ENCODE measurements at regions not wholly inside any gene's neighbourhood (a gene's known extent, or its start where the extent isn't known, plus 50 kb on each side); places are given as distances from the start of the nearest gene placed in this dataset.

- DNase-seq (ENCODE audit: low read depth, low spot score): no peak
Observed at GRCh38 chr5:54367844-54368243, 57.5 kb upstream of the ARL15 start.

GRCh38 chr5:54366707-54367106 lies 56.3 kb upstream of the ARL15 start:
- no peak for DNase-seq (ENCODE audit: low read depth, low spot score)

- no peak for DNase-seq (ENCODE audit: low read depth, low spot score)
Observed at GRCh38 chr5:54363669-54364068, 53.3 kb upstream of the ARL15 start.

- DNase-seq (ENCODE audit: low read depth, low spot score): no peak
Observed at GRCh38 chr5:54362992-54363625, 52.7 kb upstream of the ARL15 start.

GRCh38 chr5:54362434-54362833 lies 52.1 kb upstream of the ARL15 start:
- no peak for DNase-seq (ENCODE audit: low read depth, low spot score)

GRCh38 chr5:54361691-54362411 lies 51.5 kb upstream of the ARL15 start:
- no peak for DNase-seq (ENCODE audit: low read depth, low spot score)

- DNase-seq (ENCODE audit: low read depth, low spot score): no peak
Observed at GRCh38 chr5:54360925-54361662, 50.7 kb upstream of the ARL15 start.

Data from brain pericyte (primary cell).